PC-3 (cell line): ENCODE measurements at regions not wholly inside any gene's neighbourhood (a gene's known extent, or its start where the extent isn't known, plus 50 kb on each side); places are given as distances from the start of the nearest gene placed in this dataset.

Source experiments
- ATAC-seq: fragments of 200-7000 bp; cut with Tn5 transposase; 2 replicates; pipeline ENCODE4 v1.9.1; 2020; ENCODE audit warnings: mild to moderate bottlenecking, moderate library complexity
- BruUV-seq: library from RNA; stranded (reverse); fragments of 400-500 nt; replicated peaks from 2 replicates; lab custom pipeline; 2021; lab: Mats Ljungman, UMichigan
- CTCF ChIA-PET: fragments of 300-600 bp; sonication (Branson Sonifier 250); formaldehyde crosslinking; loops from one replicate; lab custom pipeline; 2022; ENCODE audit warnings: antibody characterized with exemption; lab: Charles Lee
- POLR2A ChIA-PET: fragments of 300-600 bp; sonication (Branson Sonifier 250); formaldehyde crosslinking; loops from one replicate; lab custom pipeline; 2022; ENCODE audit warnings: antibody characterized with exemption; ENCODE audit not compliant: unreplicated experiment; lab: Charles Lee
- DNase-seq: peaks from one replicate; pipeline ENCODE4 v3.0.0-alpha.2; 2015
- H2AFZ ChIP-seq: fragments of 300-600 bp; sonication (generic); 2 replicates; pipeline ENCODE4 v1.6.0; 2016; ENCODE audit warnings: antibody characterized with exemption, low read length
- H3F3A ChIP-seq: fragments of 300-600 bp; sonication (generic); one replicate; pipeline ENCODE4 v1.6.0; 2017; ENCODE audit warnings: antibody characterized with exemption, low read length, control low read depth, mild to moderate bottlenecking; ENCODE audit not compliant: unreplicated experiment
- H3K27ac ChIP-seq: fragments of 300-600 bp; sonication (generic); 2 replicates; pipeline ENCODE4 v1.5.1; 2016; ENCODE audit warnings: mild to moderate bottlenecking, low read length
- H3K27me3 ChIP-seq: fragments of 300-600 bp; sonication (generic); 2 replicates; pipeline ENCODE4 v1.6.1; 2016; ENCODE audit warnings: low read length, mixed read lengths
- H3K36me3 ChIP-seq: fragments of 300-600 bp; sonication (generic); 2 replicates; pipeline ENCODE4 v1.6.1; 2016; ENCODE audit warnings: low read depth, mixed run types, low read length, mixed read lengths
- H3K4me1 ChIP-seq: fragments of 300-600 bp; sonication (generic); 2 replicates; pipeline ENCODE4 v1.5.1; 2016; ENCODE audit warnings: low read length; ENCODE audit not compliant: insufficient read depth
- H3K4me2 ChIP-seq: fragments of 300-600 bp; sonication (generic); 2 replicates; pipeline ENCODE4 v1.6.0; 2016; ENCODE audit warnings: low read length
- H3K4me3 ChIP-seq: fragments of 300-600 bp; sonication (generic); 2 replicates; pipeline ENCODE4 v1.5.1; 2016; ENCODE audit warnings: mild to moderate bottlenecking, low read length, mixed read lengths
- H3K79me2 ChIP-seq: fragments of 300-600 bp; sonication (generic); 2 replicates; pipeline ENCODE4 v1.6.1; 2017; ENCODE audit warnings: low read length, mixed read lengths
- H3K9ac ChIP-seq: fragments of 300-600 bp; sonication (generic); 2 replicates; pipeline ENCODE4 v1.6.0; 2016; ENCODE audit warnings: mild to moderate bottlenecking, low read length
- H3K9me2 ChIP-seq: fragments of 300-600 bp; sonication (generic); replicated peaks from 2 replicates; pipeline ENCODE4 v1.6.1; 2016; ENCODE audit warnings: mixed run types, low read length, mixed read lengths
- H3K9me3 ChIP-seq: fragments of 300-600 bp; sonication (generic); 2 replicates; pipeline ENCODE4 v1.6.1; 2016; ENCODE audit warnings: low read length, mixed read lengths
- H4K20me1 ChIP-seq: fragments of 300-600 bp; sonication (generic); 2 replicates; pipeline ENCODE4 v1.6.1; 2016; ENCODE audit warnings: low read length, mixed read lengths
- EZH2 ChIP-seq: fragments of 300-600 bp; sonication (generic); IDR thresholded peaks from one replicate; pipeline ENCODE4 v1.6.1; 2017; ENCODE audit warnings: antibody characterized with exemption, mild to moderate bottlenecking, low read length; ENCODE audit not compliant: unreplicated experiment
- EZH2phosphoT487 ChIP-seq: fragments of 300-600 bp; sonication (generic); IDR thresholded peaks from 2 replicates; pipeline ENCODE4 v1.6.1; 2018; ENCODE audit warnings: mild to moderate bottlenecking, antibody characterized with exemption, low read length, borderline replicate concordance
- intact Hi-C: fragments of 100-400 bp; cut with micrococcal nuclease; formaldehyde crosslinking; loops from 2 replicates; pipeline ENCODE4 v1.9.0; 2023
- TF ChIP-seq, protein P1 (sequence below): fragments of 300-600 bp; sonication (generic); conservative IDR thresholded peaks from 2 replicates; pipeline ENCODE4 v1.5.1; 2017; ENCODE audit warnings: antibody characterized with exemption, low read depth, mild to moderate bottlenecking, low read length

DNA sequence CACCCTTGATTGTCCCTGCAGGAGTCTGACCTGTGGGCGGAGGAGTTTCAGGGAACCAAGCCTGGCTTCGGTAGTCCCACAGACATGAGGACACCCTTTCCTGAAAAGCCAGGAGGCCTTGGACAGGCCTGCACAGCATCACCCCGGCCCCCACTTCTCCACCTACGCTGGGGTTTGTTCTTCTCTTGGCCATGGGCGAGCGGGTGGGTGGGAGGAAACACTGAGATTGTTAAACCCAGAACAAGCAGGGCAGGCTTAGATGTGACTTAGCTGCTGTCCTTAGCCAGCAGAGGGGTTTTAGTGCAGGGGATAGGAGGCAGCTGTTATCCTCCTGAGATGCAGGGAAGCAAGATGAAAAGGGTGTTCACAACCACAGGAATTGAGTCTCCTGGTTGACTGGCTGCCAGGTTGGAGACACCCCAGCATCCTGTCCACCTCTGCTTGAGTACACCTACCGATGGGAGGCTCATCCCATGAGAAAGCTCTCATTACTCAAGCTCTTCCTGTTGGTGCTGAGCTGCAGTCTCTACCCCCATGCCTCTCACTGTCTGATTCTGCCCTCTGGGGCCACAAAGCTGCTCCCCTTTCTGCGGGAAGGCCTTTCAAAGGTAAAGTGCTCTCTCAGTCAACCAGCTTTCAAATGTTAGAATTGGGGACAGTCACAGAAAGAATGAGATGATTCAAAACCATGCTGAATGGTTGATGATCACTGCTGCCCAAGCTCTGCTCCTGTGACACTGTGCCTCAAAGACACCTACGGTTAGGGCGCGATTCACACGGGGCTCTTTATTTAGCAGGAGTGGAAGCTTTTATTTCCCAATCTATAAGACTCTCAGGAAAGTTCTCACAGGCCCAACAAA, 86.3 kb downstream of the IRF2BPL start:
- Histone ChIP-seq H2AFZ (no peak overlapping the region), H4K20me1 (no peaks in the 10 kb centered on the region), H3K4me1 (peaks cover 17% of the 10 kb centered on the region), H3K79me2 (no peaks in the 10 kb centered on the region), H3K9ac (no peak overlapping the region), H3K4me2 (no peak overlapping the region), H3K9me3 (no peaks in the 10 kb centered on the region), H3F3A (no peaks in the 10 kb centered on the region), H3K27ac (no peak overlapping the region), H3K9me2 (no peaks in the 10 kb centered on the region), H3K36me3 (no peaks in the 10 kb centered on the region), H3K4me3 (no peak overlapping the region), H3K27me3 (no peaks in the 10 kb centered on the region)
- CTCF ChIA-PET, result interaction anchor here (0.9 kb wide), 1 partner anchor 144 kb away, joined by 4 read pairs; no protein-coding TSS in a partner anchor
- POLR2A ChIA-PET, result no interaction called here
- BruUV-seq, result no TSS peak
- DNase-seq, result no peak
- intact Hi-C loops, result no loop called here
- no peak for TF ChIP-seq EZH2
- TF ChIP-seq EZH2phosphoT487, result no peak
- TF ChIP-seq, protein P1, sequence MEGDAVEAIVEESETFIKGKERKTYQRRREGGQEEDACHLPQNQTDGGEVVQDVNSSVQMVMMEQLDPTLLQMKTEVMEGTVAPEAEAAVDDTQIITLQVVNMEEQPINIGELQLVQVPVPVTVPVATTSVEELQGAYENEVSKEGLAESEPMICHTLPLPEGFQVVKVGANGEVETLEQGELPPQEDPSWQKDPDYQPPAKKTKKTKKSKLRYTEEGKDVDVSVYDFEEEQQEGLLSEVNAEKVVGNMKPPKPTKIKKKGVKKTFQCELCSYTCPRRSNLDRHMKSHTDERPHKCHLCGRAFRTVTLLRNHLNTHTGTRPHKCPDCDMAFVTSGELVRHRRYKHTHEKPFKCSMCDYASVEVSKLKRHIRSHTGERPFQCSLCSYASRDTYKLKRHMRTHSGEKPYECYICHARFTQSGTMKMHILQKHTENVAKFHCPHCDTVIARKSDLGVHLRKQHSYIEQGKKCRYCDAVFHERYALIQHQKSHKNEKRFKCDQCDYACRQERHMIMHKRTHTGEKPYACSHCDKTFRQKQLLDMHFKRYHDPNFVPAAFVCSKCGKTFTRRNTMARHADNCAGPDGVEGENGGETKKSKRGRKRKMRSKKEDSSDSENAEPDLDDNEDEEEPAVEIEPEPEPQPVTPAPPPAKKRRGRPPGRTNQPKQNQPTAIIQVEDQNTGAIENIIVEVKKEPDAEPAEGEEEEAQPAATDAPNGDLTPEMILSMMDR, result no peak
- no peak for ATAC-seq

DNA sequence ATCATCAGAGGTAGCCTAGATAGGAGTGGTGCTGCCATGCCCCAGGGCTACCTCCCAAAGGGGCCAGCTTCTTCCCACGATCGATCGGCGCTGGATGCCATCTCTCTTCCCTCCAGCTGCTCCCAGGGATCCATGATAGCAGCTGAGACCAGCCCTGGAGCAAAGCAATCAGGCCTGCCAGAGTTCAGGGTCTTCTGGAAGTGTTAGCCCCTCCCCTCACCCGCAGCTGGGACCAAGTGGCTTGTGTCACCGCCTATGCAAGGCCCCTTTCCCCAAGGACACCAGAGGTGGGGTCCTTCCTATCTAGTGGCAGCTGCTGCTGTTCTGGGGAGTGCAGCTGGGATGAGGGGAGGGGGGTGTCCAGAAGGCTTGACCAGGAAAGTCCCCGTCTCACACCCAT, 87.0 kb downstream of the IRF2BPL start:
- BruUV-seq, result no TSS peak
- no peaks in the 10 kb centered on the region for H3K36me3 ChIP-seq
- no peak overlapping the region for H3K4me2 ChIP-seq
- no peak for DNase-seq
- H4K20me1 ChIP-seq, result no peaks in the 10 kb centered on the region
- H3K27me3 ChIP-seq, result no peaks in the 10 kb centered on the region
- no peak overlapping the region for H3K9ac ChIP-seq
- no peak overlapping the region for H3K4me3 ChIP-seq
- no peak overlapping the region for H3K27ac ChIP-seq
- ChIA-PET CTCF (no interaction called here), POLR2A (no interaction called here)
- H2AFZ ChIP-seq, result no peak overlapping the region
- no peaks in the 10 kb centered on the region for H3K9me3 ChIP-seq
- H3K79me2 ChIP-seq, result no peaks in the 10 kb centered on the region
- TF ChIP-seq EZH2phosphoT487 (no peak), EZH2 (no peak)
- TF ChIP-seq, protein P1, result no peak
- H3K9me2 ChIP-seq, result no peaks in the 10 kb centered on the region
- H3F3A ChIP-seq, result no peaks in the 10 kb centered on the region
- intact Hi-C loops, result no loop called here
- H3K4me1 ChIP-seq, result peaks cover 12% of the 10 kb centered on the region
- no peak for ATAC-seq
